OCI-LY7 (cell line): ENCODE measurements at regions not wholly inside any gene's neighbourhood (a gene's known extent, or its start where the extent isn't known, plus 50 kb on each side); places are given as distances from the start of the nearest gene placed in this dataset.
"Not testable (repeated sequence)": the region's sequence is repeated elsewhere in the genome, so short reads cannot be mapped to it uniquely, and the experiment has no call there.

Source experiments
- BruUV-seq: library from RNA; stranded (reverse); fragments of 400-500 nt; replicated peaks from 2 replicates; lab custom pipeline; 2021; lab: Mats Ljungman, UMichigan
- CTCF ChIA-PET: fragments of 300-600 bp; sonication (Branson Sonifier 250); formaldehyde crosslinking; loops from one replicate; lab custom pipeline; 2022; ENCODE audit warnings: antibody characterized with exemption; ENCODE audit not compliant: unreplicated experiment; lab: Charles Lee
- POLR2A ChIA-PET: fragments of 300-600 bp; sonication (Branson Sonifier 250); formaldehyde crosslinking; loops from one replicate; lab custom pipeline; 2022; ENCODE audit warnings: antibody characterized with exemption; lab: Charles Lee
- DNase-seq: peaks from one replicate; pipeline ENCODE4 v3.0.0-alpha.2; 2015; ENCODE audit warnings: low spot score
- H2AFZ ChIP-seq: fragments of 200-600 bp; sonication (generic), shearing (Covaris generic); 2 replicates; pipeline ENCODE4 v1.6.1; 2014; ENCODE audit warnings: mild to moderate bottlenecking, antibody characterized with exemption, low read length, moderate library complexity
- H3K27ac ChIP-seq: fragments of 200-600 bp; sonication (generic); 2 replicates; pipeline ENCODE4 v1.5.1; 2014; ENCODE audit warnings: mixed run types, low read depth, mild to moderate bottlenecking, moderate library complexity, low read length, inconsistent platforms; ENCODE audit not compliant: poor library complexity, severe bottlenecking
- H3K36me3 ChIP-seq: fragments of 200-600 bp; sonication (generic); 2 replicates; pipeline ENCODE4 v1.6.1; 2014; ENCODE audit warnings: mild to moderate bottlenecking, antibody characterized with exemption, low read length, moderate library complexity, mixed read lengths; ENCODE audit not compliant: insufficient read depth
- H3K4me1 ChIP-seq: fragments of 200-600 bp; sonication (generic); 2 replicates; pipeline ENCODE4 v1.5.1; 2014; ENCODE audit warnings: mild to moderate bottlenecking, low read length; ENCODE audit not compliant: insufficient read depth, poor library complexity, severe bottlenecking
- H3K4me2 ChIP-seq: fragments of 200-600 bp; sonication (generic); 2 replicates; pipeline ENCODE4 v1.6.1; 2014; ENCODE audit warnings: mild to moderate bottlenecking, low read length
- H3K4me3 ChIP-seq: fragments of 200-600 bp; sonication (generic); 2 replicates; pipeline ENCODE4 v1.5.1; 2014; ENCODE audit warnings: mild to moderate bottlenecking, low read depth, low read length; ENCODE audit not compliant: poor library complexity, severe bottlenecking
- H3K79me2 ChIP-seq: fragments of 200-600 bp; sonication (generic); 2 replicates; pipeline ENCODE4 v1.6.1; 2016; ENCODE audit warnings: low read depth, mild to moderate bottlenecking, low read length, moderate library complexity, mixed read lengths; ENCODE audit not compliant: insufficient read depth
- H3K9me2 ChIP-seq: fragments of 200-600 bp; sonication (generic); 2 replicates; pipeline ENCODE4 v1.6.1; 2016; ENCODE audit warnings: mild to moderate bottlenecking, low read length, mixed read lengths; ENCODE audit not compliant: insufficient read depth
- H3K9me3 ChIP-seq: fragments of 200-600 bp; sonication (generic); 2 replicates; pipeline ENCODE4 v1.6.1; 2014; ENCODE audit warnings: mild to moderate bottlenecking, mixed run types, low read length, mixed read lengths
- H4K20me1 ChIP-seq: fragments of 200-600 bp; sonication (generic); 2 replicates; pipeline ENCODE4 v1.6.1; 2014; ENCODE audit warnings: mild to moderate bottlenecking, antibody characterized with exemption, low read length, moderate library complexity, mixed read lengths; ENCODE audit not compliant: insufficient read depth
- CTCF ChIP-seq: fragments of 200-600 bp; sonication (generic); conservative IDR thresholded peaks from 2 replicates; pipeline ENCODE4 v1.5.1; 2014; ENCODE audit warnings: mild to moderate bottlenecking, antibody characterized with exemption, low read length, moderate library complexity, mixed read lengths
- EZH2phosphoT487 ChIP-seq: fragments of 200-600 bp; sonication (generic); IDR thresholded peaks from 2 replicates; pipeline ENCODE4 v1.6.1; 2018; ENCODE audit warnings: low read depth, borderline replicate concordance, mild to moderate bottlenecking, mixed run types, antibody characterized with exemption, low read length, moderate library complexity, mixed read lengths
- intact Hi-C: fragments of 100-400 bp; cut with micrococcal nuclease; formaldehyde crosslinking; loops from one replicate; pipeline ENCODE4 v1.10.0; 2022; ENCODE audit not compliant: unreplicated experiment

GRCh38 chr6:102812242-102812641 is 1418.7 kb downstream of the GRIK2 start:
- CTCF ChIA-PET: no interaction called here
- no peak overlapping the region for H2AFZ ChIP-seq

GRCh38 chr6:102808944-102809505 is 1415.5 kb downstream of the GRIK2 start:
- CTCF ChIA-PET: not testable (repeated sequence)
- POLR2A ChIA-PET: interaction anchor here (1.3 kb wide), 1 partner anchor 9 kb away, joined by 4 read pairs; no protein-coding TSS in a partner anchor

More at GRCh38 chr6:102812242-102812641, 1418.7 kb downstream of the GRIK2 start:
- no peaks in the 10 kb centered on the region for H3K36me3 ChIP-seq
- POLR2A ChIA-PET: no interaction called here
- BruUV-seq: no TSS peak
- no peaks in the 10 kb centered on the region for H3K9me3 ChIP-seq
- intact Hi-C loops: no loop called here
- H3K4me1 ChIP-seq: no peaks in the 10 kb centered on the region
- no peaks in the 10 kb centered on the region for H3K79me2 ChIP-seq
- no peak overlapping the region for H3K4me3 ChIP-seq
- H4K20me1 ChIP-seq: no peaks in the 10 kb centered on the region
- no peak overlapping the region for H3K4me2 ChIP-seq
- no peak for TF ChIP-seq EZH2phosphoT487
- no peak for TF ChIP-seq CTCF
- no peak for DNase-seq
- no peak overlapping the region for H3K27ac ChIP-seq
- no peaks in the 10 kb centered on the region for H3K9me2 ChIP-seq

GRCh38 chr6:102799051-102799450 is 1405.5 kb downstream of the GRIK2 start:
- no TSS peak for BruUV-seq
- H3K4me2 ChIP-seq: no peak overlapping the region
- H3K27ac ChIP-seq: no peak overlapping the region
- no peaks in the 10 kb centered on the region for H4K20me1 ChIP-seq
- no peak overlapping the region for H2AFZ ChIP-seq
- intact Hi-C loops: no loop called here
- no peaks in the 10 kb centered on the region for H3K9me2 ChIP-seq
- H3K79me2 ChIP-seq: no peaks in the 10 kb centered on the region
- no peak for DNase-seq
- ChIA-PET CTCF (no interaction called here), POLR2A (no interaction called here)
- H3K4me1 ChIP-seq: no peaks in the 10 kb centered on the region
- TF ChIP-seq EZH2phosphoT487 (no peak), CTCF (no peak)
- H3K4me3 ChIP-seq: no peak overlapping the region
- H3K36me3 ChIP-seq: no peaks in the 10 kb centered on the region
- no peaks in the 10 kb centered on the region for H3K9me3 ChIP-seq

More at GRCh38 chr6:102808944-102809505, 1415.5 kb downstream of the GRIK2 start:
- H3K9me2 ChIP-seq, DNase-seq, H3K4me1 ChIP-seq, BruUV-seq, H3K4me2 ChIP-seq, H3K9me3 ChIP-seq, intact Hi-C loops, H2AFZ ChIP-seq, H3K36me3 ChIP-seq, H3K79me2 ChIP-seq, H3K27ac ChIP-seq, H4K20me1 ChIP-seq, H3K4me3 ChIP-seq: not testable (repeated sequence)
